ENCODE measurements at regions not wholly inside any gene's neighbourhood (a gene's known extent, or its start where the extent isn't known, plus 50 kb on each side); places are given as distances from the start of the nearest gene placed in this dataset.
"Not testable (repeated sequence)": the region's sequence is repeated elsewhere in the genome, so short reads cannot be mapped to it uniquely, and the experiment has no call there.

DNA sequence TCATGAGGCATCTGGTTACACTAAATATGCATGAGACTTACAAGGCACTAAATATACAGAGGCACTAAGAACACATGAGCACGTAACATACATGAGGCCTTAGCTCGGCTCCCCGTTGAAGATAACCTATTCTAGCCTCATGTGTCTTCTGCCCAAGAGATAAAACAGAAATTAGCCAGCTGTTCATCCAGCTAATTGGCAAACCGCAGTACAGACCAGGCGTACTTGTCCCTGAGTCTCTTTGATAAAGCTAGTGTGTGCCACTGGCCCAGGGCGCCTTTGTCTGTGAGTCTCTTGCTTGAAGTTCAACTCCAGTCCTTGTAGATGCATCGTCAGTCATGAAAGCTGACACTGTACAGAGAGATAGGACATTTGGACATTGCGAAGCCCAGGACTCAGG, 121.9 kb upstream of the SPATA12 start:
- Histone ChIP-seq H3K4me3 (ENCODE audit: low read depth, low read length) (no peak overlapping the region), H3K36me3 (ENCODE audit: insufficient read depth, low read length) (no peaks in the 10 kb centered on the region), H3K27me3 (ENCODE audit: insufficient read depth, low read length) (no peaks in the 10 kb centered on the region), H3K27ac (ENCODE audit: low read depth, low read length) (no peak overlapping the region), H3K4me1 (ENCODE audit: control insufficient read depth, insufficient read depth, low read length, unreplicated experiment) (no peaks in the 10 kb centered on the region), H2AFZ (ENCODE audit: low read length, unreplicated experiment) (no peak overlapping the region), H3K79me2 (ENCODE audit: control insufficient read depth, insufficient read depth, low read length, unreplicated experiment) (no peaks in the 10 kb centered on the region)

DNA sequence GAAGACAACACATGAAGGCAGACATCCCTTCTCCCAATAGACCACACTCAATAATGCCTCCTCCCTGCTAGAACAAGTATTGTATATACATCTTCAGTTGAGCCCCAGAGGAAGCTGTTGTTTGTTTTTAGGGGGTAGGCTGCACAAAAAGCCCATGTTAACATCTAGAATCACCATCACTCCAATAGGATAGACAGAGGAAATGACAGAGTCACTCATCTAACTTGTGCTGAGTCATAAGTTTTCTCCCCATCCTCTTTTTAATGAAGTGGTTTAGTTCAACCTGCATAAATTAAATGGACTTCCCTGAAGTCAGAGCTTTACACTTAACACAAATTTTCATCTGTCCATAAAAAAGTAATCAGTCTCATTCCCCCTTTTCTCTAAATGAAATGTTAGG, 122.9 kb upstream of the SPATA12 start:
- Histone ChIP-seq H3K79me2 (ENCODE audit: control insufficient read depth, insufficient read depth, low read length, unreplicated experiment) (no peaks in the 10 kb centered on the region), H2AFZ (ENCODE audit: low read length, unreplicated experiment) (no peak overlapping the region), H3K36me3 (ENCODE audit: insufficient read depth, low read length) (no peaks in the 10 kb centered on the region), H3K27me3 (ENCODE audit: insufficient read depth, low read length) (no peaks in the 10 kb centered on the region), H3K4me3 (ENCODE audit: low read depth, low read length) (no peak overlapping the region), H3K27ac (ENCODE audit: low read depth, low read length) (no peak overlapping the region), H3K4me1 (ENCODE audit: control insufficient read depth, insufficient read depth, low read length, unreplicated experiment) (no peaks in the 10 kb centered on the region)

DNA sequence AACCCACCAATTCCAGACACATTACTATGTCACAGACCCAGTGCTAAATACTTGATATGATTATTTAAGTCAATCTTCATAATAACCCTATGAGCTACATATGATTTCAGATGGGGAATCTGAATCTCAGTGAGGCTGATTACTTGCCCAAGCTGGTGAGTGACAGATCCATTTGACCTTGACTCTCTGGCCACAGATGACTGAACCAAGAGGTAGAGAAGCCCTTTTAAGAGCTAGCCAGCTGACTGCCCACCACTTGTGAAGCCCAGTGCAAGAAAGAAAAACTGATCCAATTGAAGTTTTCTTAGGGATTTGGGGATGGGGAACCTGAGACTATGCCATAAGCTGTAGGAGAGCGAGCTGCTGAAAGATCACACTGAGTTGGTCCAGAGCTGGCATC, 124.7 kb upstream of the SPATA12 start:
- no peaks in the 10 kb centered on the region for H3K27me3 ChIP-seq (ENCODE audit: insufficient read depth, low read length)
- peaks cover 3% of the 10 kb centered on the region for H3K4me1 ChIP-seq (ENCODE audit: control insufficient read depth, insufficient read depth, low read length, unreplicated experiment)
- H3K36me3 ChIP-seq (ENCODE audit: insufficient read depth, low read length): no peaks in the 10 kb centered on the region
- no peak overlapping the region for H2AFZ ChIP-seq (ENCODE audit: low read length, unreplicated experiment)
- no peak overlapping the region for H3K27ac ChIP-seq (ENCODE audit: low read depth, low read length)
- no peaks in the 10 kb centered on the region for H3K79me2 ChIP-seq (ENCODE audit: control insufficient read depth, insufficient read depth, low read length, unreplicated experiment)
- no peak overlapping the region for H3K4me3 ChIP-seq (ENCODE audit: low read depth, low read length)

DNA sequence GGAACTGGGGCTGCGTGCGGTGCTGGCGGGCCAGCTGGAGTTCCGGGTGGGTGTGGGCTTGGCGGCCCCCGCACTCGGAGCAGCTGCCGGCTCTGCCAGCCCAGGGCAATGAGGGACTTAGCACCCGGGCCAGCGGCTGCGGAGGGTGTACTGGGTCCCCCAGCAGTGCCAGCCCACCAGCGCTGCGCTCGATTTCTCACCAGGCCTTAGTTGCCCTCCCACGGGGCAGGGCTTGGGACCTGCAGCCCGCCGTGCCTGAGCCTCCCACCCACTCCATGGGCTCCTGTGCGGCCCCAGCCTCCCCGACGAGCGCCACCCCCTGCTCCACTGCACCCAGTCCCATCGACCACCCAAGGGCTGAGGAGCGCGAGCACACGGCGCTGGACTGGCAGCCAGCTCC, 126.0 kb upstream of the SPATA12 start:
- not testable (repeated sequence) for H3K36me3 ChIP-seq (ENCODE audit: insufficient read depth, low read length); H2AFZ ChIP-seq (ENCODE audit: low read length, unreplicated experiment); H3K27me3 ChIP-seq (ENCODE audit: insufficient read depth, low read length); H3K4me3 ChIP-seq (ENCODE audit: low read depth, low read length); H3K79me2 ChIP-seq (ENCODE audit: control insufficient read depth, insufficient read depth, low read length, unreplicated experiment); H3K27ac ChIP-seq (ENCODE audit: low read depth, low read length)
- H3K4me1 ChIP-seq (ENCODE audit: control insufficient read depth, insufficient read depth, low read length, unreplicated experiment): peaks cover 11% of the 10 kb centered on the region

DNA sequence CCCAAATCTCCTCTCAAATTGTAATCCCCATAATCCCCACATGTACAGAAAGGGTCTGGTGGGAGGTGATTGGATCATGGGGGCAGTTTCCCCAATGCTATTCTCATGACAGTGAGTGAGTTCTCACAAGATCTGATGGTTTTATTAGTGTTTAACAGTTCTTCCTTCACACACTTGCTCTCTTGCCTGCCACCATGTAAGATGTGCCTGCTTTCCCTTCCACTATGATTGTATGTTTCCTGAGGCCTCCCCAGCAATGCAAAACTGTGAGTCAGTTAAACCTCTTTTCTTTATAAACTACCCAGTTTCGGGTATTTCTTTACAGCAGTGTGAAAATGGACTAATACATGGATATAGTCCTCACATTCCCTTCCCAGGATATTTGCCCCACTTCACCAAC, 126.7 kb upstream of the SPATA12 start:
- H2AFZ ChIP-seq (ENCODE audit: low read length, unreplicated experiment): no peak overlapping the region

DNA sequence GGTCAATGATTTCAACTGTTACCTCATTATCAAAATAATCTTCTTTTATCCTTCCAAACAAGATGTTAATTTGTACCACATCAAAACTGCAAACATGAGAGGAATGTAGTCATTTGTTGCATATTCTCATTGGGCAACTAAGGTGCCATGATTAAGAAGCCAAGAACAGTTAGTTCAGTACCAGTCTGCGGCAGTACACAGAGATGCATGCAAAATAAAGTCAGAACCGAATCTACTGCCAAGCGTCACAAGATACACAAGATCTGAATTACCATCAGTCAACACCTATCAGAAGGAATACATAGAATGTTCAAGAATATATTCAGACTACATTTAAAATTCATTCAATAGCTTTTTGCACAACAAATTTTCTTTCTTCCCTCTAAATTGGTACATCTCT, 127.6 kb upstream of the SPATA12 start:
- Histone ChIP-seq H3K27ac (ENCODE audit: low read depth, low read length) (no peak overlapping the region), H3K36me3 (ENCODE audit: insufficient read depth, low read length) (no peaks in the 10 kb centered on the region), H3K4me3 (ENCODE audit: low read depth, low read length) (no peak overlapping the region), H3K4me1 (ENCODE audit: control insufficient read depth, insufficient read depth, low read length, unreplicated experiment) (peaks cover 21% of the 10 kb centered on the region), H2AFZ (ENCODE audit: low read length, unreplicated experiment) (no peak overlapping the region), H3K27me3 (ENCODE audit: insufficient read depth, low read length) (no peaks in the 10 kb centered on the region), H3K79me2 (ENCODE audit: control insufficient read depth, insufficient read depth, low read length, unreplicated experiment) (no peaks in the 10 kb centered on the region)

More for the DNA sequence above, 126.7 kb upstream of the SPATA12 start:
- no peaks in the 10 kb centered on the region for H3K79me2 ChIP-seq (ENCODE audit: control insufficient read depth, insufficient read depth, low read length, unreplicated experiment)
- H3K4me3 ChIP-seq (ENCODE audit: low read depth, low read length): no peak overlapping the region
- no peaks in the 10 kb centered on the region for H3K36me3 ChIP-seq (ENCODE audit: insufficient read depth, low read length)
- H3K4me1 ChIP-seq (ENCODE audit: control insufficient read depth, insufficient read depth, low read length, unreplicated experiment): peaks cover 12% of the 10 kb centered on the region
- no peaks in the 10 kb centered on the region for H3K27me3 ChIP-seq (ENCODE audit: insufficient read depth, low read length)
- H3K27ac ChIP-seq (ENCODE audit: low read depth, low read length): no peak overlapping the region

DNA sequence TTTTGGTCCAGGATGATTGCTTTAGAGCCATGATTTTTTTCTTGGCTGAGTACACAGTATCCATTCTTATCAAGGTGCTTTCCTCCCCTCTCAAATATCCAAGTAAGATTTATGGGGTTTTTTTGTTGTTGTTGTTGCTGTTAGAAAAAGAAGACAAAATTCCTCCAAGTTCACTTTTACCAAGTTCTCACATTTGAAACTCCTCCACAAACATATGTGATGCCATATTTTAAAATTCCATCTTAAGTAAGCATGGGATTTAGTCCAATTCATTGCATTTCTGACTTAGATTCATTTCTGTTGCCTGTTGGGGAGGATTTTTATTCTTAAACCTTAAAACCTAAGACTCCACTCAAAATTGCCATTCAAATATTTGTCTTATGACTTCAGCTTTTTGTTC, 128.6 kb upstream of the SPATA12 start:
- no peaks in the 10 kb centered on the region for H3K36me3 ChIP-seq (ENCODE audit: insufficient read depth, low read length)
- H3K27ac ChIP-seq (ENCODE audit: low read depth, low read length): no peak overlapping the region
- no peak overlapping the region for H2AFZ ChIP-seq (ENCODE audit: low read length, unreplicated experiment)
- H3K27me3 ChIP-seq (ENCODE audit: insufficient read depth, low read length): no peaks in the 10 kb centered on the region
- H3K4me3 ChIP-seq (ENCODE audit: low read depth, low read length): no peak overlapping the region
- H3K79me2 ChIP-seq (ENCODE audit: control insufficient read depth, insufficient read depth, low read length, unreplicated experiment): no peaks in the 10 kb centered on the region
- peaks cover 30% of the 10 kb centered on the region for H3K4me1 ChIP-seq (ENCODE audit: control insufficient read depth, insufficient read depth, low read length, unreplicated experiment)

DNA sequence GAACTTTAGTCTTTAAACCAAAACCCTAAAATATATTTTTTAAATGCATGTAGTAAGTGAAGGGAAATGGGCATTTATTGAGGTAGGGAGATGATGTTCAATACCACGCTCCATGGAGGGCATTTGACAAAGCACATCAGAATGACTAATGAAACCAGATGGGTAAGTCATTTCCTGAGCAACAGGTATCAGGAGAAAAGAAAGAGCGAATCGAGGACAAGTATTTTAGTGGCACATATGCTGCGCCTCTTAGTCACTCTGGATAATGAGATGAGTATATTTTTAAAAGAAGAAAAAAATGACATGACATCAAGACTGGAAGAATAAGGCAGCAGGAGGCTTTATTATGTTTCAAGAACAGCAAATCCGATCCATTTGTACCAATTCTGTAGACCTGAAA, 129.0 kb upstream of the ARHGEF3 start:
- Histone ChIP-seq H3K79me2 (ENCODE audit: control insufficient read depth, insufficient read depth, low read length, unreplicated experiment) (no peaks in the 10 kb centered on the region), H3K27me3 (ENCODE audit: insufficient read depth, low read length) (no peaks in the 10 kb centered on the region), H3K4me3 (ENCODE audit: low read depth, low read length) (no peak overlapping the region), H3K4me1 (ENCODE audit: control insufficient read depth, insufficient read depth, low read length, unreplicated experiment) (peaks cover 41% of the 10 kb centered on the region), H2AFZ (ENCODE audit: low read length, unreplicated experiment) (no peak overlapping the region), H3K27ac (ENCODE audit: low read depth, low read length) (no peak overlapping the region), H3K36me3 (ENCODE audit: insufficient read depth, low read length) (no peaks in the 10 kb centered on the region)

DNA sequence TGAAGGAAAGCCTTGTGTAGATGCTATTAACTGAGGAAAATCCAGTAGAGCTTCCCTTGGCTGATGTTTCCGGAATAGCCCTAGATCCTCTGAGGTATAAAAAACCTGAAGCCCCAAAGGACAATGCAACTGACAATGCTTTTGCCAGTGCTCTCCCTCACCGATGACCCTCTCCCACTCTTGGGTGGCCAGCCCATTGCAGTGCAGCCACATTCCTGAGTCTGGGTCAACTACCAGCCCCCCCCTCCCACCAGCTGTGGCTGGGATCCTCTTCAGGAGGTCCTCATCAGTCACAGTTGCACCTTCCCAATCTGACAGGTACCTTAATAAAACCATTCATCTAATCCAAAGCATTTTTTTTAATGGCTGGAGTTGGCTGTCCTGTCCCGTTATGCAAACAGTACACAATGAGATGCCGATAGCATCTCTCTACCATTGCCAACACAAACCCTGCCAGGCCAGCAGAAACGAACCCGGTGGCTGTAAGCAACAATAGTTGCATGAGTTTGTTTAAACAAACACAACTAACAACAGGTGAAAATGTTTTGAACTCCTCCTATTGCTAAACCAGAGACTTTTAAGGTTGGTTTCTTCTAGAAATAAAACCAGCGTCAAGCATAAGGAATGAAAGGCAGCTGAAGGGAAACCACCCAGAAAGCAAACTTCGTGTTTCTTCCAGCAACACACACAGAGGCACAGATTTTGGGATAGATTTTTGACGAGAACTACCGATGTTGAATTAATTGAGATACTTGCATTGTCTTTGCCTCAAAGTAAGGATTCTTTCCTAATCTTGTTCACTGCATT, 128.3 kb upstream of the ARHGEF3 start:
- H3K36me3 ChIP-seq (ENCODE audit: insufficient read depth, low read length): no peaks in the 10 kb centered on the region
- H3K4me1 ChIP-seq (ENCODE audit: control insufficient read depth, insufficient read depth, low read length, unreplicated experiment): peaks cover 41% of the 10 kb centered on the region
- H3K27ac ChIP-seq (ENCODE audit: low read depth, low read length): no peak overlapping the region

DNA sequence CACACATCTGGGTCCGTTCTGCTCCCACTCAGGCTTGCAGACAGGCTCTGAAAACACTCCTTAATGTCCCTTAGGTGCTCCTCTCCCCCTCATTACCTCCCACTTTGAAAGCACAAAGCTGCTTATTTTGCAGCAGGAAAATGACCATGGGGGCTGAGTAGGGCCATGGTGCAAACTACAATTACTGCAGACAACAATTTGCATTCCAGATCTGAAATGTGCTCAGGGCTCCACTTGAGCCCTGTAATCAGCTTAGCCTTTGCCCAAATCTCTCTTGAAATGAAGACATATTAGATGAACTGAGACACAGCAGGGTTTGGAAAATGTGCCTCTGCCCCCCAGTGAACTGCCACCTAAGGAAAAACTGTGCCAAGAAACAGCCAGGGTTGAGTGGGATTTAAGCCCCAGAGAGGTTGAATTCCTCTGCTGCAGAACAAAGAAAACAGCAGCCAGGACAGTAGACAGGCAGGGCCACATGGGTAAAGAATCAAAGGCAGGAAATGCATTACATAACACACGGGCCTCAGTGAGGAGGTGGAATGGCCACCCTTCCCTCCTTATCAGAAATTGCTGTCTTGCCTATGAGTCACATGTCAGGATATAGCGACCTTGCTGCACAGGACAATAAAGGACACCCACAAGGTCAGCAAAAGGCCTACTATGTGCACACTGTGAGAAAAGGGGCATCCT, 126.8 kb upstream of the ARHGEF3 start:
- Histone ChIP-seq H2AFZ (ENCODE audit: low read length, unreplicated experiment) (no peak overlapping the region), H3K4me1 (ENCODE audit: control insufficient read depth, insufficient read depth, low read length, unreplicated experiment) (peaks cover 49% of the 10 kb centered on the region), H3K27ac (ENCODE audit: low read depth, low read length) (no peak overlapping the region), H3K27me3 (ENCODE audit: insufficient read depth, low read length) (no peaks in the 10 kb centered on the region), H3K79me2 (ENCODE audit: control insufficient read depth, insufficient read depth, low read length, unreplicated experiment) (no peaks in the 10 kb centered on the region), H3K4me3 (ENCODE audit: low read depth, low read length) (no peak overlapping the region), H3K36me3 (ENCODE audit: insufficient read depth, low read length) (no peaks in the 10 kb centered on the region)

More for the DNA sequence above, 128.3 kb upstream of the ARHGEF3 start:
- H2AFZ ChIP-seq (ENCODE audit: low read length, unreplicated experiment): no peak overlapping the region
- H3K27me3 ChIP-seq (ENCODE audit: insufficient read depth, low read length): no peaks in the 10 kb centered on the region
- no peak overlapping the region for H3K4me3 ChIP-seq (ENCODE audit: low read depth, low read length)
- no peaks in the 10 kb centered on the region for H3K79me2 ChIP-seq (ENCODE audit: control insufficient read depth, insufficient read depth, low read length, unreplicated experiment)

DNA sequence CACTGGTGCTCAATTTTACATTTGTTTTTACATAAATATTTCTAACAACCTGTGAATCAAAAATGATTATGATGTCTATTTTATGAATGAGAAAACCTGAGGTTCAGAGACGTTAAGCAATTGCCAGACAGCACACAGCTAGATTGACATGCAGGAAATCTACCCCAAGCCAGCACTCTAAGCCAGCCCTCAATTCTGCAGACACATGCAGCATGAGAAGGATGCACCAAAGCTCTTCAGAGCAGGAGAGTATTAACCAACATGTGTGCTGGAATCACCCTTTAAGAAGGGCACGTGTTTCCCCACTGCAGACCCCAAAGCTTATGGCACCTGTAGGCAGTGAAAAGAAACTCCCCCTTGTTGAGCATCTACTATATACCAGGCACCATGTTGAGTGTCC, 126.1 kb upstream of the ARHGEF3 start:
- Histone ChIP-seq H3K79me2 (ENCODE audit: control insufficient read depth, insufficient read depth, low read length, unreplicated experiment) (no peaks in the 10 kb centered on the region), H3K27ac (ENCODE audit: low read depth, low read length) (no peak overlapping the region), H2AFZ (ENCODE audit: low read length, unreplicated experiment) (no peak overlapping the region), H3K36me3 (ENCODE audit: insufficient read depth, low read length) (no peaks in the 10 kb centered on the region), H3K4me3 (ENCODE audit: low read depth, low read length) (no peak overlapping the region), H3K27me3 (ENCODE audit: insufficient read depth, low read length) (no peaks in the 10 kb centered on the region), H3K4me1 (ENCODE audit: control insufficient read depth, insufficient read depth, low read length, unreplicated experiment) (peaks cover 53% of the 10 kb centered on the region)
